GM19351 (cell line): ENCODE measurements at regions not wholly inside any gene's neighbourhood (a gene's known extent, or its start where the extent isn't known, plus 50 kb on each side); places are given as distances from the start of the nearest gene placed in this dataset.

Experiments
- ATAC-seq: cut with Tn5 transposase; IDR thresholded peaks from one replicate; pipeline ENCODE4 v1.9.1; 2021; ENCODE audit warnings: mild to moderate bottlenecking, moderate library complexity; ENCODE audit not compliant: unreplicated experiment

DNA sequence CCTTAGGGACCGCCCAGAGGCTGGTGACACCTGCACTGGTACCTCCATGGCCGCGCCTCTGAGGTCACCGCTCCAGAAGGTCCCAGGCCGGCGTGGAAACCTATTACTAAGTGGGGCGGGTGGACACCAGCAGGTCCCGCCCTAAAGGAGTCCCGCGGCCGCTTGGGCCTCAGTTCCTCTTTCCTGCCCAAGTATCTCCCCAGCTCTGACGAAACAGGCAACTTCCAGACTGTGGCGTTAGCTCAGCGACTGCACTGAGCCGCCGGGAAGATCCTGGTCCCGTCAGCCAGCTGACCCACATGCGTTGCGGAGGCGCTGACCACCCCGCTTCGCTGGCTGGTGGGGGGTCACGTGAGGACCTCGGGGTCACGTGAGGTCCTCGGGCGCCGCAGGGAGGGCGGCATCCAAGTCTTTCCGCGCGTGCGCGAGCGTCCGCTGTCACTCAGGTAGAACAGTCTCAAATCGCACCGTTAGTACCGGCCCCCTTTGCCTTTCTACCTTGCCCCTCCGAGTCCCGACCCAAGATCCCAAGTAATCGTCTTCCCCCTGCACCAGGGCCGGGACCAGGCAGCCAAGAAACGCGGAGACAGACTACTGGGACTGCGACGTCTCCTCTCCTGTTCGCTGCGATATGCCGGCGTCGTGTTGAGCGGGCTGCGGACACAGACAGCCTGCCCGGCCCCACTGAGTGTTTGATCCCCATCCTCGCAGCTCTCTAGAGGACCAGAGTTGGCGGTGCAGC, 53.7 kb upstream of the KDM4C start:
- peak; percentile 77 for ATAC-seq

DNA sequence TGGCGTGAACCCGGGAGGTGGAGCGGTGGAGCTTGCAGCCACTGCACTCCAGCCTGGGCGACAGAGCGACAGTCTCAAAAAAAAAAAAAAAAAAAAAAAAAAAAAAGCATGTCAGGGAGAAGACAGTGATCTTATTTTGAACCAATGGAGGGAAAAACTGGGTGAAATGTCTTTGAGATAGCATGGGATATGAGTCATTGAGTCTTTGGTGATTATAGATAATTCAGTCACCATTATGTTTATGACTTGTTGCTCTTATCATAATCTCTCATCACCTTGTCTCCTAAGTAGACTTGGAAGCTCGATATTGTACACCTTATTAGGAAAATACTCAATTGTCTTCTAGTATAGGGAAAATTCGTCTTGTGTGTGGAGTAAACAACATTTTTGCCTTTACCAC, 55.1 kb upstream of the KDM4C start:
- no peak for ATAC-seq

GRCh38 chr9:6696178-6696577, 50.6 kb upstream of the GLDC start:
- ATAC-seq, result no peak

DNA sequence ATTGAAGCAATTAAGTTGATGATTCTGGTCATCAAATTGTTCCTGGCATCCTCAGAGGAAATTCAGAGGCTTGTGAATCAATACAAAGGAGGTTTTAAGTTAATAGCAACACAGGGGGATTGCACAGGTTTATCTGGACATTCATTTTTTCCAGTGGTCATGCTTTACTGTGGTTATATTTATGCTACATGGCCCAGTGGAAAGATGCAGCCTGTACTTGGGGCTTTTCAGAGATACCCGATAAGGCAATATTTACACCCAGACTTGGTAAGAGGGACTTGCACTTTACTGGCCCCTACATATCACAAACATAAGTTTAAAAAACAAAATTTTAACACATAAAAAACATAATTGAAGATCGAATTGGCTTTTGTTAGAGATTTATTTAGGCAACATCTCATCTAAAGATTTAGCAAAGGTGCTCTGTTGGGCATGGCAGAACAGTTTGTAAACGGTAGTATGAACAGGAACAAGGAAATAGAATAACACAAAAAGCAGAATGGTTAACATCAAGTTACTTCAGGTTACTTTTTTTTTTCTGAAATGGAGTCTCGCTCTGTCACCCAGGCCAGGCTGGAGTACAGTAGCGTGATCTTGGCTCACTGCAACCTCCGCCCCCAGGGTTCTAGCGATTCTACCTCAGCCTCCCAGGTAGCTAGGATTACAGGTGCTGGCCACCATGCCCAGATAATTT, 49.7 kb upstream of the GLDC start:
- ATAC-seq, result no peak
